HCT116 (cell line): ENCODE measurements at regions not wholly inside any gene's neighbourhood (a gene's known extent, or its start where the extent isn't known, plus 50 kb on each side); places are given as distances from the start of the nearest gene placed in this dataset.

Experiments
- ATAC-seq: fragments of 200-7000 bp; cut with Tn5 transposase; 2 replicates; pipeline ENCODE4 v1.9.1; 2020; ENCODE audit warnings: mild to moderate bottlenecking, moderate library complexity
- BruUV-seq: library from RNA; stranded (reverse); fragments of 400-500 nt; replicated peaks from 2 replicates; lab custom pipeline; 2021; lab: Mats Ljungman, UMichigan
- CTCF ChIA-PET: fragments of 300-600 bp; sonication (Branson Sonifier 250); formaldehyde crosslinking; loops from one replicate; lab custom pipeline; 2021; ENCODE audit warnings: antibody characterized with exemption; lab: Charles Lee
- POLR2A ChIA-PET: fragments of 300-600, 350-600 bp; sonication (Branson Sonifier 250); formaldehyde crosslinking; loops from one replicate; lab custom pipeline; 2021; ENCODE audit warnings: antibody characterized with exemption; lab: Charles Lee
- RAD21 ChIA-PET, 2 experiments: fragments of 300-600 bp; sonication (Branson Sonifier 250); formaldehyde crosslinking; loops; one replicate each; lab custom pipeline; 2023; ENCODE audit warnings: low total read pairs in 2 of 2; ENCODE audit not compliant: uncharacterized antibody in 2 of 2, unreplicated experiment in 2 of 2, low non-redundant PET in 1 of 2; lab: Charles Lee
- DNase-seq: peaks from one replicate; pipeline ENCODE4 v3.0.0-alpha.2; 2010; ENCODE audit warnings: low read depth, low spot score
- H2AFZ ChIP-seq: fragments of 200-600 bp; shearing (Covaris generic), sonication (generic); 2 replicates; pipeline ENCODE4 v1.6.1; 2017; ENCODE audit warnings: low read depth, mixed run types, mixed read lengths, antibody characterized with exemption, low read length; ENCODE audit not compliant: poor library complexity, severe bottlenecking
- H3K27ac ChIP-seq: 2 replicates; pipeline ENCODE4 v1.5.1; 2012; ENCODE audit warnings: low read depth, low read length
- H3K27me3 ChIP-seq: fragments of 200-600 bp; sonication (generic); 2 replicates; pipeline ENCODE4 v1.6.1; 2016; ENCODE audit warnings: mixed run types, low read length, mixed read lengths; ENCODE audit not compliant: insufficient read depth
- H3K36me3 ChIP-seq, 2 experiments: fragments of 200-500 bp in 1 of 2; fragments of 200-600 bp in 1 of 2; sonication (Bioruptor generic) in 1 of 2; sonication (generic) in 1 of 2; 2 replicates each; pipeline versions ENCODE4 v1.5.1 to v1.6.1; 2014 to 2016; ENCODE audit warnings: low read length in 2 of 2, inconsistent platforms in 1 of 2, mixed read lengths in 1 of 2, mixed run types in 1 of 2; ENCODE audit not compliant: insufficient read depth in 2 of 2, control insufficient read depth in 1 of 2
- H3K4me1 ChIP-seq, 2 experiments: fragments of 200-600 bp in 1 of 2; sonication (generic) in 1 of 2; 2 replicates each; pipeline versions ENCODE4 v1.5.1 to v1.6.1; 2012 to 2017; ENCODE audit warnings: low read length in 2 of 2, inconsistent platforms in 1 of 2, mild to moderate bottlenecking in 1 of 2, mixed read lengths in 1 of 2, mixed run types in 1 of 2, moderate library complexity in 1 of 2; ENCODE audit not compliant: insufficient read depth in 2 of 2, control insufficient read depth in 1 of 2
- H3K4me2 ChIP-seq: fragments of 200-600 bp; sonication (generic); 2 replicates; pipeline ENCODE4 v1.6.1; 2017; ENCODE audit warnings: mixed run types, low read length, mixed read lengths
- H3K4me3 ChIP-seq, 2 experiments: fragments of 200-600 bp in 1 of 2; sonication (generic) in 1 of 2; replicated peaks in 1 of 2; 2 replicates each; pipeline ENCODE4 v1.5.1; 2011 to 2016; ENCODE audit warnings: low read length in 2 of 2, control low read depth in 1 of 2, low read depth in 1 of 2, mild to moderate bottlenecking in 1 of 2, mixed read lengths in 1 of 2, mixed run types in 1 of 2
- H3K79me2 ChIP-seq: fragments of 200-600 bp; sonication (generic); 2 replicates; pipeline ENCODE4 v1.6.1; 2017; ENCODE audit warnings: mild to moderate bottlenecking, mixed run types, low read length, moderate library complexity, mixed read lengths; ENCODE audit not compliant: insufficient read depth
- H3K9ac ChIP-seq: fragments of 200-600 bp; sonication (generic); 2 replicates; pipeline ENCODE4 v1.6.1; 2016; ENCODE audit warnings: low read length, mixed read lengths
- H3K9me2 ChIP-seq: fragments of 200-600 bp; sonication (generic), shearing (Covaris generic); 2 replicates; pipeline ENCODE4 v1.6.1; 2017; ENCODE audit warnings: mixed run types, mild to moderate bottlenecking, moderate library complexity; ENCODE audit not compliant: insufficient read depth
- H3K9me3 ChIP-seq, 2 experiments: fragments of 200-500 bp in 1 of 2; fragments of 200-600 bp in 1 of 2; sonication (Bioruptor generic) in 1 of 2; sonication (generic) in 1 of 2; 2 replicates each; pipeline ENCODE4 v1.6.1; 2014 to 2017; ENCODE audit warnings: low read length in 2 of 2, mixed read lengths in 2 of 2, inconsistent platforms in 1 of 2, low read depth in 1 of 2, mild to moderate bottlenecking in 1 of 2, mixed run types in 1 of 2, moderate library complexity in 1 of 2; ENCODE audit not compliant: control insufficient read depth in 1 of 2, insufficient read depth in 1 of 2
- H4K20me1 ChIP-seq: fragments of 200-600 bp; sonication (generic), shearing (Covaris generic); 2 replicates; pipeline ENCODE4 v1.6.1; 2017; ENCODE audit warnings: mixed run types, mild to moderate bottlenecking, moderate library complexity; ENCODE audit not compliant: insufficient read depth
- CBX3 ChIP-seq: IDR thresholded peaks from 2 replicates; pipeline ENCODE4 v1.6.1; 2012; ENCODE audit warnings: low read depth
- CEBPB ChIP-seq: IDR thresholded peaks from 2 replicates; pipeline ENCODE4 v1.6.1; 2012; ENCODE audit warnings: low read depth
- EGR1 ChIP-seq: IDR thresholded peaks from 2 replicates; pipeline ENCODE4 v1.6.1; 2012; ENCODE audit warnings: low read depth
- ELF1 ChIP-seq: IDR thresholded peaks from 2 replicates; pipeline ENCODE4 v1.6.1; 2012; ENCODE audit warnings: low read depth, borderline replicate concordance
- EZH2 ChIP-seq: fragments of 200-600 bp; sonication (generic); IDR thresholded peaks from 2 replicates; pipeline ENCODE4 v1.6.1; 2017; ENCODE audit warnings: antibody characterized with exemption, mixed run types
- EZH2phosphoT487 ChIP-seq: fragments of 200-600 bp; IDR thresholded peaks from 2 replicates; pipeline ENCODE4 v1.6.1; 2018; ENCODE audit warnings: antibody characterized with exemption, borderline replicate concordance
- FOSL1 ChIP-seq: IDR thresholded peaks from 2 replicates; pipeline ENCODE4 v1.6.1; 2012; ENCODE audit warnings: low read depth
- POLR2A ChIP-seq: IDR thresholded peaks from 2 replicates; pipeline ENCODE4 v1.7.0; 2011; ENCODE audit warnings: borderline replicate concordance; ENCODE audit not compliant: insufficient read depth, insufficient read length; ENCODE audit errors: extremely low read depth
- POLR2AphosphoS5 ChIP-seq: IDR thresholded peaks from 2 replicates; pipeline ENCODE4 v1.6.1; 2011; ENCODE audit warnings: mild to moderate bottlenecking, low read depth, low read length, moderate library complexity
- RAD21 ChIP-seq: IDR thresholded peaks from 2 replicates; pipeline ENCODE4 v1.6.1; 2012; ENCODE audit warnings: low read depth, mild to moderate bottlenecking
- SIN3A ChIP-seq: IDR thresholded peaks from 2 replicates; pipeline ENCODE4 v1.6.1; 2012; ENCODE audit warnings: low read depth
- SP1 ChIP-seq: IDR thresholded peaks from 2 replicates; pipeline ENCODE4 v1.6.1; 2012; ENCODE audit warnings: low read depth
- SRF ChIP-seq: IDR thresholded peaks from 2 replicates; pipeline ENCODE4 v1.6.1; 2012; ENCODE audit warnings: low read depth
- ZFX ChIP-seq: fragments of 450-650 bp; IDR thresholded peaks from 2 replicates; pipeline ENCODE4 v1.6.1; 2017
- ZNF274 ChIP-seq: fragments of 200-500 bp; sonication (Bioruptor generic); IDR thresholded peaks from 2 replicates; pipeline ENCODE4 v1.6.1; 2014; ENCODE audit warnings: mild to moderate bottlenecking, low read depth, low read length, inconsistent platforms
- intact Hi-C: fragments of 100-400 bp; cut with micrococcal nuclease; formaldehyde crosslinking; loops from 2 replicates; pipeline ENCODE4 v1.10.0; 2022
- TF ChIP-seq, protein P1 (sequence below): IDR thresholded peaks from 2 replicates; pipeline ENCODE4 v1.6.1; 2012
- TF ChIP-seq, protein P2 (sequence below), 3 experiments: fragments of 200-600 bp in 1 of 3; sonication (generic) in 1 of 3; IDR thresholded peaks in 2 of 3; conservative IDR thresholded peaks in 1 of 3; 2 replicates each; pipeline ENCODE4 v1.5.1; 2012 to 2017; ENCODE audit warnings: low read depth in 2 of 3, low read length in 2 of 3, antibody characterized with exemption in 1 of 3, borderline replicate concordance in 1 of 3, control low read depth in 1 of 3, mild to moderate bottlenecking in 1 of 3, mixed read lengths in 1 of 3, mixed run types in 1 of 3, moderate library complexity in 1 of 3; ENCODE audit not compliant: insufficient read depth in 1 of 3
- TF ChIP-seq, protein P3 (sequence below): IDR thresholded peaks from 2 replicates; pipeline ENCODE4 v1.6.1; 2012; ENCODE audit warnings: low read depth
- TF ChIP-seq, protein P4 (sequence below): IDR thresholded peaks from 2 replicates; pipeline ENCODE4 v1.6.1; 2011; ENCODE audit warnings: mild to moderate bottlenecking, low read length, moderate library complexity; ENCODE audit not compliant: insufficient replicate concordance; ENCODE audit errors: extremely low read depth
- TF ChIP-seq, protein P5 (sequence below): IDR thresholded peaks from 2 replicates; pipeline ENCODE4 v1.6.1; 2012

DNA sequence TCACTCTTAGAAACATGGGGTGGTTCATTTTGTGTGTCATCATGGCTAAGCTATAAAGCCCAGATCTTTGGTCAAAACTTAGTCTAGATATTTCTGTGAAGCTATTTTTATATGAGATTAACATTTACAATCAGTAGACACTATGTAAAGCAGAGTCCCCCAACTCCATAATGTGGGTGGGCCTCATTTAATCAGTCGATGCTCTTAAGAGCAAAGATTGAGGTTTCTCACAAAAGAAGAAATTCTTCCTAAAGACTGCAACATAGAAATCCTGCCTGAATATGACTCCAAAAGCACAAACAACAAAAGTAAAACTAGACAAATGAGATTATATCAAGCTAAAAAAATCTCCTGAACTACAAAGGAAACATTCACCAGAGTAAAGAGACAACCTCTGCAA, 642.2 kb downstream of the DIAPH3 start:
- Histone ChIP-seq H4K20me1 (no peaks in the 10 kb centered on the region), H2AFZ (no peak overlapping the region), H3K27ac (no peak overlapping the region), H3K4me2 (no peak overlapping the region), H3K4me3 (no peak overlapping the region), H3K36me3 (no peaks in the 10 kb centered on the region), H3K9ac (no peak overlapping the region), H3K9me2 (no peaks in the 10 kb centered on the region), H3K4me1 (no peaks in the 10 kb centered on the region), H3K9me3 (no peaks in the 10 kb centered on the region), H3K27me3 (no peaks in the 10 kb centered on the region), H3K79me2 (no peaks in the 10 kb centered on the region)
- ATAC-seq (no peak), DNase-seq (no peak)
- no peak for TF ChIP-seq POLR2AphosphoS5
- no peak for TF ChIP-seq SP1
- TF ChIP-seq, protein P1, sequence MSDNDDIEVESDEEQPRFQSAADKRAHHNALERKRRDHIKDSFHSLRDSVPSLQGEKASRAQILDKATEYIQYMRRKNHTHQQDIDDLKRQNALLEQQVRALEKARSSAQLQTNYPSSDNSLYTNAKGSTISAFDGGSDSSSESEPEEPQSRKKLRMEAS: no peak
- no peak for TF ChIP-seq ZFX
- no peak for TF ChIP-seq SIN3A
- no peak for TF ChIP-seq EZH2phosphoT487
- TF ChIP-seq, protein P2, sequence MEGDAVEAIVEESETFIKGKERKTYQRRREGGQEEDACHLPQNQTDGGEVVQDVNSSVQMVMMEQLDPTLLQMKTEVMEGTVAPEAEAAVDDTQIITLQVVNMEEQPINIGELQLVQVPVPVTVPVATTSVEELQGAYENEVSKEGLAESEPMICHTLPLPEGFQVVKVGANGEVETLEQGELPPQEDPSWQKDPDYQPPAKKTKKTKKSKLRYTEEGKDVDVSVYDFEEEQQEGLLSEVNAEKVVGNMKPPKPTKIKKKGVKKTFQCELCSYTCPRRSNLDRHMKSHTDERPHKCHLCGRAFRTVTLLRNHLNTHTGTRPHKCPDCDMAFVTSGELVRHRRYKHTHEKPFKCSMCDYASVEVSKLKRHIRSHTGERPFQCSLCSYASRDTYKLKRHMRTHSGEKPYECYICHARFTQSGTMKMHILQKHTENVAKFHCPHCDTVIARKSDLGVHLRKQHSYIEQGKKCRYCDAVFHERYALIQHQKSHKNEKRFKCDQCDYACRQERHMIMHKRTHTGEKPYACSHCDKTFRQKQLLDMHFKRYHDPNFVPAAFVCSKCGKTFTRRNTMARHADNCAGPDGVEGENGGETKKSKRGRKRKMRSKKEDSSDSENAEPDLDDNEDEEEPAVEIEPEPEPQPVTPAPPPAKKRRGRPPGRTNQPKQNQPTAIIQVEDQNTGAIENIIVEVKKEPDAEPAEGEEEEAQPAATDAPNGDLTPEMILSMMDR (IDR thresholded peaks at IDR 0.05 in 2 of 3, conservative IDR thresholded peaks at IDR 0.05 in 1 of 3; ENCODE audit: borderline replicate concordance in 1 of 3, insufficient read depth in 1 of 3, low read depth in 2 of 3, low read length in 2 of 3): no peak
- no peak for TF ChIP-seq RAD21
- no peak for TF ChIP-seq FOSL1
- no peak for TF ChIP-seq SRF
- TF ChIP-seq, protein P3, sequence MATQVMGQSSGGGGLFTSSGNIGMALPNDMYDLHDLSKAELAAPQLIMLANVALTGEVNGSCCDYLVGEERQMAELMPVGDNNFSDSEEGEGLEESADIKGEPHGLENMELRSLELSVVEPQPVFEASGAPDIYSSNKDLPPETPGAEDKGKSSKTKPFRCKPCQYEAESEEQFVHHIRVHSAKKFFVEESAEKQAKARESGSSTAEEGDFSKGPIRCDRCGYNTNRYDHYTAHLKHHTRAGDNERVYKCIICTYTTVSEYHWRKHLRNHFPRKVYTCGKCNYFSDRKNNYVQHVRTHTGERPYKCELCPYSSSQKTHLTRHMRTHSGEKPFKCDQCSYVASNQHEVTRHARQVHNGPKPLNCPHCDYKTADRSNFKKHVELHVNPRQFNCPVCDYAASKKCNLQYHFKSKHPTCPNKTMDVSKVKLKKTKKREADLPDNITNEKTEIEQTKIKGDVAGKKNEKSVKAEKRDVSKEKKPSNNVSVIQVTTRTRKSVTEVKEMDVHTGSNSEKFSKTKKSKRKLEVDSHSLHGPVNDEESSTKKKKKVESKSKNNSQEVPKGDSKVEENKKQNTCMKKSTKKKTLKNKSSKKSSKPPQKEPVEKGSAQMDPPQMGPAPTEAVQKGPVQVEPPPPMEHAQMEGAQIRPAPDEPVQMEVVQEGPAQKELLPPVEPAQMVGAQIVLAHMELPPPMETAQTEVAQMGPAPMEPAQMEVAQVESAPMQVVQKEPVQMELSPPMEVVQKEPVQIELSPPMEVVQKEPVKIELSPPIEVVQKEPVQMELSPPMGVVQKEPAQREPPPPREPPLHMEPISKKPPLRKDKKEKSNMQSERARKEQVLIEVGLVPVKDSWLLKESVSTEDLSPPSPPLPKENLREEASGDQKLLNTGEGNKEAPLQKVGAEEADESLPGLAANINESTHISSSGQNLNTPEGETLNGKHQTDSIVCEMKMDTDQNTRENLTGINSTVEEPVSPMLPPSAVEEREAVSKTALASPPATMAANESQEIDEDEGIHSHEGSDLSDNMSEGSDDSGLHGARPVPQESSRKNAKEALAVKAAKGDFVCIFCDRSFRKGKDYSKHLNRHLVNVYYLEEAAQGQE: no peak
- TF ChIP-seq, protein P4, sequence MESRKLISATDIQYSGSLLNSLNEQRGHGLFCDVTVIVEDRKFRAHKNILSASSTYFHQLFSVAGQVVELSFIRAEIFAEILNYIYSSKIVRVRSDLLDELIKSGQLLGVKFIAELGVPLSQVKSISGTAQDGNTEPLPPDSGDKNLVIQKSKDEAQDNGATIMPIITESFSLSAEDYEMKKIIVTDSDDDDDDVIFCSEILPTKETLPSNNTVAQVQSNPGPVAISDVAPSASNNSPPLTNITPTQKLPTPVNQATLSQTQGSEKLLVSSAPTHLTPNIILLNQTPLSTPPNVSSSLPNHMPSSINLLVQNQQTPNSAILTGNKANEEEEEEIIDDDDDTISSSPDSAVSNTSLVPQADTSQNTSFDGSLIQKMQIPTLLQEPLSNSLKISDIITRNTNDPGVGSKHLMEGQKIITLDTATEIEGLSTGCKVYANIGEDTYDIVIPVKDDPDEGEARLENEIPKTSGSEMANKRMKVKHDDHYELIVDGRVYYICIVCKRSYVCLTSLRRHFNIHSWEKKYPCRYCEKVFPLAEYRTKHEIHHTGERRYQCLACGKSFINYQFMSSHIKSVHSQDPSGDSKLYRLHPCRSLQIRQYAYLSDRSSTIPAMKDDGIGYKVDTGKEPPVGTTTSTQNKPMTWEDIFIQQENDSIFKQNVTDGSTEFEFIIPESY: no peak
- TF ChIP-seq EZH2: no peak
- TF ChIP-seq EGR1: no peak
- TF ChIP-seq POLR2A: no peak
- TF ChIP-seq ELF1: no peak
- no peak for TF ChIP-seq ZNF274
- TF ChIP-seq, protein P5, sequence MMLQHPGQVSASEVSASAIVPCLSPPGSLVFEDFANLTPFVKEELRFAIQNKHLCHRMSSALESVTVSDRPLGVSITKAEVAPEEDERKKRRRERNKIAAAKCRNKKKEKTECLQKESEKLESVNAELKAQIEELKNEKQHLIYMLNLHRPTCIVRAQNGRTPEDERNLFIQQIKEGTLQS: no peak
- TF ChIP-seq CBX3: no peak
- no peak for TF ChIP-seq CEBPB
- ChIA-PET POLR2A (no interaction called here), RAD21 (no interaction called here), CTCF (no interaction called here)
- no TSS peak for BruUV-seq
- intact Hi-C loops: no loop called here
